CD8-positive, alpha-beta memory T cell (primary cell): ENCODE measurements at regions not wholly inside any gene's neighbourhood (a gene's known extent, or its start where the extent isn't known, plus 50 kb on each side); places are given as distances from the start of the nearest gene placed in this dataset.

Experiments used
- CTCF ChIA-PET: fragments of 350-600 bp; sonication (Branson Sonifier 250); formaldehyde crosslinking; loops from one replicate; lab custom pipeline; 2021; ENCODE audit warnings: antibody characterized with exemption; lab: Charles Lee
- POLR2A ChIA-PET: fragments of 350-600 bp; sonication (Branson Sonifier 250); formaldehyde crosslinking; loops from one replicate; lab custom pipeline; 2021; ENCODE audit warnings: antibody characterized with exemption; lab: Charles Lee
- DNase-seq, 5 donors: peaks; one replicate each; pipeline versions ENCODE4 v3.0.0 to v3.0.0-alpha.2; 2020 to 2022; ENCODE audit warnings: mixed read lengths in 1 of 5
- H3K27ac ChIP-seq: one replicate; pipeline ENCODE4 v1.7.0; 2013; ENCODE audit warnings: low read depth, mild to moderate bottlenecking, low read length, moderate library complexity
- H3K27me3 ChIP-seq: 2 replicates; pipeline ENCODE4 v1.7.0; 2013; ENCODE audit warnings: low read length, mild to moderate bottlenecking; ENCODE audit not compliant: insufficient read depth, poor library complexity, severe bottlenecking
- H3K36me3 ChIP-seq: 2 replicates; pipeline ENCODE4 v1.7.0; 2013; ENCODE audit warnings: mild to moderate bottlenecking, low read length, moderate library complexity; ENCODE audit not compliant: insufficient read depth
- H3K4me1 ChIP-seq: 2 replicates; pipeline ENCODE4 v1.7.0; 2013; ENCODE audit warnings: mild to moderate bottlenecking, low read length, moderate library complexity; ENCODE audit not compliant: insufficient read depth
- H3K4me3 ChIP-seq: 2 replicates; pipeline ENCODE4 v1.7.0; 2013; ENCODE audit warnings: mild to moderate bottlenecking, low read length
- H3K9me3 ChIP-seq: 2 replicates; pipeline ENCODE4 v1.7.0; 2013; ENCODE audit warnings: mild to moderate bottlenecking, low read length
- H3K27ac Mint-ChIP-seq, 8 donors: one replicate each; pipeline ENCODE4 v1.8.0; 2020 to 2021; ENCODE audit warnings: mixed read lengths in 8 of 8, mild to moderate bottlenecking in 6 of 8, inconsistent platforms in 3 of 8, moderate library complexity in 3 of 8
- H3K27me3 Mint-ChIP-seq, 2 donors: one replicate each; pipeline ENCODE4 v1.8.0; 2020 to 2021; ENCODE audit warnings: mixed read lengths in 2 of 2, mild to moderate bottlenecking in 1 of 2, moderate library complexity in 1 of 2
- H3K36me3 Mint-ChIP-seq, 3 donors: one replicate each; pipeline ENCODE4 v1.8.0; 2020 to 2021; ENCODE audit warnings: mixed read lengths in 3 of 3, inconsistent platforms in 1 of 3, mild to moderate bottlenecking in 1 of 3
- H3K4me1 Mint-ChIP-seq, 3 donors: one replicate each; pipeline ENCODE4 v1.8.0; 2020 to 2021; ENCODE audit warnings: mixed read lengths in 3 of 3, inconsistent platforms in 1 of 3, mild to moderate bottlenecking in 1 of 3
- H3K4me3 Mint-ChIP-seq, 7 donors: one replicate each; pipeline ENCODE4 v1.8.0; 2020 to 2021; ENCODE audit warnings: mixed read lengths in 7 of 7, mild to moderate bottlenecking in 6 of 7, moderate library complexity in 4 of 7, inconsistent platforms in 2 of 7
- H3K9me3 Mint-ChIP-seq, 5 donors: one replicate each; pipeline ENCODE4 v1.8.0; 2020 to 2022; ENCODE audit warnings: mixed read lengths in 5 of 5, mild to moderate bottlenecking in 3 of 5, moderate library complexity in 2 of 5, inconsistent platforms in 1 of 5

DNA sequence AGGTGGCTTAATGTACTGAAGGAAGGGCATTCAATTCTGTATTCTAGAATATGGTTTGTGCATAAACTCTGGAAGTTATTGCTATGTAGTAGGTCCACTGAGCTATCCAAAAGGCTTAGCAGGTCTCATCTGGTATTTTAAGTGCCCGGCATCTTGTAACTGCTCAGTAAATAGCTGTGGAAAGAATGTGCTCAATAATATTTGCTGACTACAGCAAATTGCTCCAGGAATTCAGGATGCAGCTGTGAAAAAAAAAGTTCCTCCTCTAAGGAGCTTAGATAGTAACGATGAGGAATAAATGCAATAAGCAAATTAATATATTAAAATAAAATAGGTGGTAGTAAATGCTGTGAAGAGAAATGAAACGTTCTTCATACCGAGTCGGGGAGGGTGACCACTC lies 857.1 kb downstream of the AACS start:
- Histone ChIP-seq H3K4me3 (no peak overlapping the region), H3K27ac (no peak overlapping the region), H3K9me3 (no peaks in the 10 kb centered on the region), H3K36me3 (no peaks in the 10 kb centered on the region), H3K27me3 (no peaks in the 10 kb centered on the region), H3K4me1 (no peaks in the 10 kb centered on the region)
- DNase-seq: no peak
- ChIA-PET POLR2A (no interaction called here), CTCF (no interaction called here)
- H3K4me1 Mint-ChIP-seq: no peaks in the 10 kb centered on the region
- no peak overlapping the region for H3K27ac Mint-ChIP-seq
- H3K36me3 Mint-ChIP-seq: no peaks in the 10 kb centered on the region
- H3K9me3 Mint-ChIP-seq: peaks cover 0 to 12% (median 9%) of the 10 kb centered on the region in 5 donors
- no peak overlapping the region for H3K4me3 Mint-ChIP-seq
- peaks cover 0 to 1% of the 10 kb centered on the region in 2 donors for H3K27me3 Mint-ChIP-seq

DNA sequence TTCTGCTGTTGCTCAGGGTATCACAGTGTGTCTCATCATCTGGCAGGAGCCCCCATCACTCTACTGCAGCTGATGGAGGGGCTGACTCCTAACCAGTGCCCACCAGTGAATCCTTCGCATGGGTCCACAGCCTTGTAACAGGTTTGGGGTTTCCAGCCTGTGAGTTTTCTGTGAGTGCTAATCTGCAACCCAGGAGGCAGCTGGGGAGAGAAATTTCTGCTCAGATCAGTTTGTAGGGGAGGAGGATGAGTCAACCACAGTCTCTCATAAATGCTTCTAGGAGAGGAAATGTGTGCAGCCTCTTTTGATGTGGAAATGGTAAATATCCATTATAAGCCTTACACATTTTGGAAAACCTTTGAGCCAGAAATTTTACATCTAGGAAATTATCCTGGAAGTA lies 871.3 kb downstream of the AACS start:
- no peaks in the 10 kb centered on the region for H3K27me3 Mint-ChIP-seq
- H3K4me1 ChIP-seq: no peaks in the 10 kb centered on the region
- H3K27ac ChIP-seq: no peak overlapping the region
- peaks cover 0 to 3% (median 2%) of the 10 kb centered on the region in 5 donors for H3K9me3 Mint-ChIP-seq
- no peaks in the 10 kb centered on the region for H3K27me3 ChIP-seq
- H3K36me3 Mint-ChIP-seq: no peaks in the 10 kb centered on the region
- no peak overlapping the region for H3K4me3 ChIP-seq
- DNase-seq: no peak
- ChIA-PET POLR2A (no interaction called here), CTCF (no interaction called here)
- H3K36me3 ChIP-seq: no peaks in the 10 kb centered on the region
- H3K9me3 ChIP-seq: no peaks in the 10 kb centered on the region
- H3K4me1 Mint-ChIP-seq: no peaks in the 10 kb centered on the region
- H3K4me3 Mint-ChIP-seq: no peak overlapping the region
- no peak overlapping the region for H3K27ac Mint-ChIP-seq

DNA sequence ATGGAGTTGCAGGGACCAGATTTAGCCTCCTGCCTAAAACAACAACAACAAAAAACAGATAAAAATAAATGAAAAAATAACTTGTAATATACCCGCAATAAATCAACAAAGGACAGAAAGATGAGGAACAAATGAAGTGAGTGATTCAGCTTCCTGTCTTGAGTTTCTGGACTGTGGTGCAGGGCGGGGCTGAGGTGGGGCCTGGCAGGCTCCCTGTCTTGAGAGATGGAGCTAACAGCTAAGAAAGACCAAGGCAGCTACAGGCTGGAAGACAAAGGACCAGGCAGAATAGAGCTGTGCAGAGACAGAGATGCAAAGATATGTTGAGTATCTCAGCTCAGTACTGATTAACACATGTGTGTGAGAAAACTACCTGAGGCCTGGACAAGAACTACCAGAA lies 879.2 kb downstream of the AACS start:
- Mint-ChIP-seq H3K27me3 (peaks cover 0 to 2% of the 10 kb centered on the region in 2 donors), H3K9me3 (no peaks in the 10 kb centered on the region), H3K36me3 (peaks cover 0 to 1% (median 0%) of the 10 kb centered on the region in 3 donors), H3K4me1 (no peaks in the 10 kb centered on the region), H3K27ac (no peak overlapping the region), H3K4me3 (no peak overlapping the region)
- DNase-seq: no peak
- no peak overlapping the region for H3K27ac ChIP-seq
- H3K4me3 ChIP-seq: no peak overlapping the region
- CTCF ChIA-PET: no interaction called here
- POLR2A ChIA-PET: no interaction called here
- H3K27me3 ChIP-seq: no peaks in the 10 kb centered on the region
- H3K4me1 ChIP-seq: no peaks in the 10 kb centered on the region
- H3K36me3 ChIP-seq: no peaks in the 10 kb centered on the region
- H3K9me3 ChIP-seq: no peaks in the 10 kb centered on the region

DNA sequence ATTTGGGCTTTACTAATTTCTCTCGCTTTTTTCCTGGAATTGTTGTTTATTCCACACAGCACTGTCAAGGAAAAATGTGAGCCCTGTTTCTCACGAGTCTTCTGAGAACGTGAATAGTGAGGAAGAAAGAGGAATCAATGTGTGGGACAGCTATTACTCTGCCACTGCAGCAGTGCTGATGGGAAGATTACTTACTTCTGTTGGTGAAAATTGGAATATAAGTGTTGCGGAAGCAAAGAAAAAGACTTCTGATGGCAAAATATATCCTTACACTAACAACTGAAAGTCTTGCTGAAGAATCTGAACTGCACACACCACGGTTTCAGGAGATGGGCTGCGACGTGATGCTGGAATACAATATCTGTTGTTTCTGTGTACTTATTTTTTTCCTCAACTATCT lies 884.2 kb downstream of the AACS start:
- no peaks in the 10 kb centered on the region for H3K4me1 Mint-ChIP-seq
- Histone ChIP-seq H3K9me3 (no peaks in the 10 kb centered on the region), H3K4me3 (no peak overlapping the region), H3K27ac (no peak overlapping the region), H3K4me1 (no peaks in the 10 kb centered on the region), H3K27me3 (no peaks in the 10 kb centered on the region), H3K36me3 (no peaks in the 10 kb centered on the region)
- DNase-seq: no peak
- no peak overlapping the region for H3K27ac Mint-ChIP-seq
- peaks cover 0 to 2% of the 10 kb centered on the region in 2 donors for H3K27me3 Mint-ChIP-seq
- H3K9me3 Mint-ChIP-seq: peaks cover 0 to 17% (median 4%) of the 10 kb centered on the region in 5 donors
- POLR2A ChIA-PET: no interaction called here
- H3K4me3 Mint-ChIP-seq: no peak overlapping the region
- CTCF ChIA-PET: no interaction called here
- H3K36me3 Mint-ChIP-seq: no peaks in the 10 kb centered on the region

DNA sequence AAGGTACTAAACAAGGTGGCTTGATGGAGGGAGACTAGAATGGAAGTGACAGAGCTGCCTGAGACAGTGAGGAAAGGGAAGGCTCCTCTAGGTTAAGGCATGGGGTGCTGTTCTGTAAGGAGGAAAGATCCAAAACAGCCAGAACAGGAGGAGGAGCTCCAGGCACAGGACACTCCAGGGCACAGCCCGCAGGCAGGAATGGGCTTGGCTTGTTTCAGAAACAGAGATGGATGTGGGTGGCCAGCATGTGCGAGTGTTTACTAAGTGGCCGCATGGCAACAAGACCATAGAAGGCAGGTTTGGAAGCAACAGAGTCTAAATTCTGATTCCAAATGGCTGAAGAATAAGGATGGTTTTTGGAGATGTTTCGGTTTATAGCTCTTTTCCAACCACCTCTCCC lies 889.1 kb downstream of the AACS start:
- no peak overlapping the region for H3K4me3 ChIP-seq
- H3K4me1 Mint-ChIP-seq: no peaks in the 10 kb centered on the region
- peaks cover 4 to 26% (median 6%) of the 10 kb centered on the region in 5 donors for H3K9me3 Mint-ChIP-seq
- no peaks in the 10 kb centered on the region for H3K9me3 ChIP-seq
- H3K4me3 Mint-ChIP-seq: no peak overlapping the region
- H3K4me1 ChIP-seq: no peaks in the 10 kb centered on the region
- no peak overlapping the region for H3K27ac ChIP-seq
- ChIA-PET CTCF (no interaction called here), POLR2A (no interaction called here)
- no peaks in the 10 kb centered on the region for H3K36me3 Mint-ChIP-seq
- H3K36me3 ChIP-seq: no peaks in the 10 kb centered on the region
- H3K27me3 Mint-ChIP-seq: no peaks in the 10 kb centered on the region
- no peaks in the 10 kb centered on the region for H3K27me3 ChIP-seq
- peak overlapping the region in 1 of 8 donors; percentile 78 for H3K27ac Mint-ChIP-seq
- DNase-seq: no peak

DNA sequence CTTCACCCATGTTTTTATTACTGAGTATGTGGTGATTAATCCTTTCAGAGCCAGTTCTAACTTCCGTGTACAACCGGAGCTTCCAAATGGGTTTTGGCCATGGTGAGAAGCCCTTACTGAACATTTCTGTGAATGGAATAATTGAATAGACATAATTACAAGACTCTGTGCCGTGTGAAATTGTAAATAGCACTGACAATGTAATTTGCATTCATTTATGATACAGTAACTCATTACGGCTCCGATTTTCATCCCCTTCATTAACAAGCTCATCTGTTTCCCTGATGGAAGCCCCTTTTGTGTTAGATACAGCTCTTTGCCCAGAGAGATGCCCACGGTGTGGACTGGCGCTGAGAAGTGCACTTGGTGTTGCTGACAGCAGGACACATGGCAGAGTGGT lies 891.0 kb downstream of the AACS start:
- Histone ChIP-seq H3K4me3 (no peak overlapping the region), H3K9me3 (no peaks in the 10 kb centered on the region), H3K27ac (no peak overlapping the region), H3K36me3 (no peaks in the 10 kb centered on the region), H3K4me1 (no peaks in the 10 kb centered on the region), H3K27me3 (no peaks in the 10 kb centered on the region)
- DNase-seq: no peak
- Mint-ChIP-seq H3K36me3 (no peaks in the 10 kb centered on the region), H3K4me3 (no peak overlapping the region), H3K4me1 (no peaks in the 10 kb centered on the region), H3K27me3 (no peaks in the 10 kb centered on the region), H3K9me3 (peaks cover 6 to 23% (median 15%) of the 10 kb centered on the region in 5 donors), H3K27ac (no peak overlapping the region)
- ChIA-PET CTCF (no interaction called here), POLR2A (no interaction called here)

DNA sequence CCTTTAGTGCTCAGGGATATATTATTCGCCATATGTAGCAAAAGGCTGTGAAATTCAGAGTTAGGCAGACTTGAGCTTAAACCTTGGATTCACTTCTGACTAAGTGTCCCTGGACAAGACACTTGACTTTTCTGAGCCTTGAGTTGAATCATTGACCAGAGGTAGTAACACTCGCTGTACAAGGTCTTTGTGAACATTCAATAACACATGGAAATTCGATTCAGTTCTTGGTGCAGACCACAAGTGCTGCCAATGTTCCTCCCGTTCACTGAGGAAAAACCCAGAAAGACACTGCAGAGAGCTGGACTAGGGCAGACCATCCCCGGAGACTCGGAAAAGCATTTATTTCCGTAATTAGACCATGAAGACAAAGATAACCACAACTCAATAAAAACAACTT lies 901.4 kb downstream of the AACS start:
- Histone ChIP-seq H3K36me3 (no peaks in the 10 kb centered on the region), H3K4me1 (no peaks in the 10 kb centered on the region), H3K9me3 (no peaks in the 10 kb centered on the region), H3K27ac (no peak overlapping the region), H3K4me3 (no peak overlapping the region), H3K27me3 (no peaks in the 10 kb centered on the region)
- no peaks in the 10 kb centered on the region for H3K36me3 Mint-ChIP-seq
- no peak overlapping the region for H3K4me3 Mint-ChIP-seq
- no peak overlapping the region for H3K27ac Mint-ChIP-seq
- DNase-seq: no peak
- POLR2A ChIA-PET: no interaction called here
- peaks cover 7 to 15% (median 10%) of the 10 kb centered on the region in 5 donors for H3K9me3 Mint-ChIP-seq
- H3K27me3 Mint-ChIP-seq: peaks cover 0 to 2% of the 10 kb centered on the region in 2 donors
- no peaks in the 10 kb centered on the region for H3K4me1 Mint-ChIP-seq
- CTCF ChIA-PET: no interaction called here

DNA sequence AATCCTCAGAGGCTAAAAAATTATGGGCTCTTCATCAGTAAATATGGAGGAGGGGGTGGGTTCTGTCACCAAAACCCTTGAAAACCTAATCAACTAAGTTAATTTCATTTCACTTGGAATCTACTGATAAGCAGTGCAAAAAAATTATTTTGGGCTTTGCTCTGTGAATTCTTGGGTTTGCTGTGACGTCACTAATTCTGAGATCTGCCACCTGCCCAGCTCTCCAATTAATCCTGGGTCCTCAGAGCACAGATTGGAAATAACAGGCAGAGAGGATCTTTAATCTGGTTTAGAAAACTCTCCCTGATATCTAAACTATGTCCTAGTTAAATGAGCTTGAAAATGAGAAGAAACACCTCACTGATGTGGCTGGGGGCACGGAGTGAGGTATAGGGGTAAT lies 903.2 kb downstream of the AACS start:
- Histone ChIP-seq H3K36me3 (no peaks in the 10 kb centered on the region), H3K4me1 (no peaks in the 10 kb centered on the region), H3K27me3 (no peaks in the 10 kb centered on the region), H3K4me3 (no peak overlapping the region), H3K27ac (no peak overlapping the region), H3K9me3 (no peaks in the 10 kb centered on the region)
- Mint-ChIP-seq H3K36me3 (no peaks in the 10 kb centered on the region), H3K27me3 (peaks cover 0 to 2% of the 10 kb centered on the region in 2 donors), H3K9me3 (peaks cover 6 to 15% (median 10%) of the 10 kb centered on the region in 5 donors), H3K4me3 (no peak overlapping the region), H3K4me1 (no peaks in the 10 kb centered on the region), H3K27ac (no peak overlapping the region)
- ChIA-PET CTCF (no interaction called here), POLR2A (no interaction called here)
- DNase-seq: no peak

DNA sequence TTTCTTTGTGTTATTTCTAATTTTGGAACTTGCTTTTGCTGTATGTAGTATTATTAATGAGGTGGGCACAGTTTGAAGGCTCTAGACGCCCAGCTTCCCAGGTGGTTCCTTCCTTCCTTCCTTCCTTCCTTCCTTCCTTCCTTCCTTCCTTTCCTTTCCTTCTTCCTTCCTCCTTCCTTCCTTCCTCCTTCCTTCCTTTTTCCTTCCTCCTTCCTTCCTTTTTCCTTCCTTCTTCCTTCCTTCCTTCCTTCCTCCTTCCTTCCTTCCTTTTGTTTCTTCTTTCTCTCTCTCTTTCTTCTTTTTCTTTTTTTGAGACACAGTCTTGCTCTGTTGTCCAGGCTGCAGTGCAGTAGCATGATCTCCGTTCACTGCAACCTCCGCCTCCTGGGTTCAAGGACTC lies 906.7 kb downstream of the AACS start:
- Histone ChIP-seq H3K4me3 (no peak overlapping the region), H3K9me3 (no peaks in the 10 kb centered on the region), H3K4me1 (no peaks in the 10 kb centered on the region), H3K36me3 (no peaks in the 10 kb centered on the region), H3K27me3 (no peaks in the 10 kb centered on the region), H3K27ac (no peak overlapping the region)
- POLR2A ChIA-PET: no interaction called here
- Mint-ChIP-seq H3K4me1 (no peaks in the 10 kb centered on the region), H3K27me3 (no peaks in the 10 kb centered on the region), H3K36me3 (no peaks in the 10 kb centered on the region), H3K4me3 (no peak overlapping the region), H3K9me3 (peaks cover 2 to 8% (median 3%) of the 10 kb centered on the region in 5 donors), H3K27ac (no peak overlapping the region)
- CTCF ChIA-PET: no interaction called here
- no peak for DNase-seq
